Type B pancreatic cell (in vitro differentiated cells): ENCODE measurements at regions not wholly inside any gene's neighbourhood (a gene's known extent, or its start where the extent isn't known, plus 50 kb on each side); places are given as distances from the start of the nearest gene placed in this dataset.

Source experiments
- DNase-seq: peaks from one replicate; pipeline ENCODE4 v3.0.0; 2021; ENCODE audit warnings: mixed read lengths; ENCODE audit not compliant: unreplicated experiment; ENCODE audit errors: extremely low spot score
- H3K27ac Mint-ChIP-seq: 2 replicates; pipeline ENCODE4 v1.8.0; 2021; ENCODE audit warnings: mild to moderate bottlenecking, mixed read lengths
- H3K27me3 Mint-ChIP-seq: 2 replicates; pipeline ENCODE4 v1.8.0; 2021; ENCODE audit warnings: mixed read lengths
- H3K36me3 Mint-ChIP-seq: 2 replicates; pipeline ENCODE4 v1.8.0; 2021; ENCODE audit warnings: mixed read lengths
- H3K4me1 Mint-ChIP-seq: one replicate; pipeline ENCODE4 v1.8.0; 2021; ENCODE audit warnings: mixed read lengths; ENCODE audit not compliant: unreplicated experiment
- H3K4me3 Mint-ChIP-seq: 2 replicates; pipeline ENCODE4 v1.8.0; 2021; ENCODE audit warnings: mild to moderate bottlenecking, mixed read lengths
- H3K9me3 Mint-ChIP-seq: 2 replicates; pipeline ENCODE4 v1.8.0; 2021; ENCODE audit warnings: mixed read lengths
- TF ChIP-seq, protein P1 (sequence below): fragments of 200-600 bp; sonication (generic); conservative IDR thresholded peaks from 2 replicates; pipeline ENCODE4 v1.5.0; 2021; ENCODE audit warnings: antibody characterized with exemption, mild to moderate bottlenecking

DNA sequence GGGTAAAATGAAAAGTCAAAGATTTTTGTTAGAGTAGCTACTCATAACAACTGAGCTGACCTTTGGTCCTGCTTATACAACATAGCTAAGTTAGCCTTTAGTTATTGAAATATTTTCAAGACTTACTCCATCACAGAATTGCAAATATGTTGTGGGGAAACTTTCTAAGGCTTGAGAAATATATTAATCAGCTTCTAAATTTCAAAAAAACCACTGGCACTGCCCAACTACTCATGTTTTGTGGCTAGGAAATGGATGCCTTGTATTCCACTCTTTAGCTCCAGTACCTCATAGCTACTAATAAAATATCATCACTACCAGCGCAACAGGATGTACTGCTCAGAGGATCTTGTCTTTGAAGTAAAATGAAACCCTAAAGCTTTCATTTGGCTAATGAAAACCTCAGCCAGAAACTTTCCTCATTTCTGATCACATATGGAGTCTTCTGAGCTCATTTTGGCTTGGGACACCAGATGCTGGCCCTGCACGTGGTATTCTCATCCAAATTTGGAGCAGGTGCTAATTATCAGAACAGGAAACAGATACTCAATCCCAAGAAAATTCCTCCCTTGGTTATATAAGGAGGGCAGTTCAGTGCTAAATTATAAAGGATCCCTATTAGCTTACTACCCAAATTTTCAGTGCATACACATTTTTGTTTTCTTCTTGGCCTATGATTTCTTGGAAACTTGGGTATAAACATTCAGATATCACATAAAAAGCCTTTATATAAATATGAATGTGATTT is 690.7 kb downstream of the ADGRL2 start:
- Mint-ChIP-seq H3K9me3 (peaks cover 13% of the 10 kb centered on the region), H3K27me3 (no peaks in the 10 kb centered on the region), H3K4me3 (no peak overlapping the region), H3K36me3 (no peaks in the 10 kb centered on the region), H3K4me1 (peaks cover 5% of the 10 kb centered on the region), H3K27ac (no peak overlapping the region)
- no peak for DNase-seq
- TF ChIP-seq, protein P1, sequence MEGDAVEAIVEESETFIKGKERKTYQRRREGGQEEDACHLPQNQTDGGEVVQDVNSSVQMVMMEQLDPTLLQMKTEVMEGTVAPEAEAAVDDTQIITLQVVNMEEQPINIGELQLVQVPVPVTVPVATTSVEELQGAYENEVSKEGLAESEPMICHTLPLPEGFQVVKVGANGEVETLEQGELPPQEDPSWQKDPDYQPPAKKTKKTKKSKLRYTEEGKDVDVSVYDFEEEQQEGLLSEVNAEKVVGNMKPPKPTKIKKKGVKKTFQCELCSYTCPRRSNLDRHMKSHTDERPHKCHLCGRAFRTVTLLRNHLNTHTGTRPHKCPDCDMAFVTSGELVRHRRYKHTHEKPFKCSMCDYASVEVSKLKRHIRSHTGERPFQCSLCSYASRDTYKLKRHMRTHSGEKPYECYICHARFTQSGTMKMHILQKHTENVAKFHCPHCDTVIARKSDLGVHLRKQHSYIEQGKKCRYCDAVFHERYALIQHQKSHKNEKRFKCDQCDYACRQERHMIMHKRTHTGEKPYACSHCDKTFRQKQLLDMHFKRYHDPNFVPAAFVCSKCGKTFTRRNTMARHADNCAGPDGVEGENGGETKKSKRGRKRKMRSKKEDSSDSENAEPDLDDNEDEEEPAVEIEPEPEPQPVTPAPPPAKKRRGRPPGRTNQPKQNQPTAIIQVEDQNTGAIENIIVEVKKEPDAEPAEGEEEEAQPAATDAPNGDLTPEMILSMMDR, result no peak

- TF ChIP-seq, protein P1, result no peak
- H3K4me1 Mint-ChIP-seq, result peaks cover 14% of the 10 kb centered on the region
- no peaks in the 10 kb centered on the region for H3K36me3 Mint-ChIP-seq
- no peaks in the 10 kb centered on the region for H3K9me3 Mint-ChIP-seq
- no peak for DNase-seq
- no peaks in the 10 kb centered on the region for H3K27me3 Mint-ChIP-seq
- H3K4me3 Mint-ChIP-seq, result no peak overlapping the region
- H3K27ac Mint-ChIP-seq, result no peak overlapping the region
These were observed 687.0 kb downstream of the ADGRL2 start for GRCh38 chr1:82487778-82488177.

- Mint-ChIP-seq H3K27ac (no peak overlapping the region), H3K4me1 (peaks cover 10% of the 10 kb centered on the region), H3K36me3 (no peaks in the 10 kb centered on the region), H3K4me3 (no peak overlapping the region), H3K27me3 (no peaks in the 10 kb centered on the region), H3K9me3 (no peaks in the 10 kb centered on the region)
- no peak for DNase-seq
- TF ChIP-seq, protein P1, result no peak
These were observed 686.2 kb downstream of the ADGRL2 start for GRCh38 chr1:82486969-82487368.

- H3K36me3 Mint-ChIP-seq, result no peaks in the 10 kb centered on the region
- no peaks in the 10 kb centered on the region for H3K9me3 Mint-ChIP-seq
- no peak for DNase-seq
- H3K4me3 Mint-ChIP-seq, result no peak overlapping the region
- TF ChIP-seq, protein P1, result no peak
- H3K27ac Mint-ChIP-seq, result no peak overlapping the region
- H3K27me3 Mint-ChIP-seq, result no peaks in the 10 kb centered on the region
- H3K4me1 Mint-ChIP-seq, result peaks cover 9% of the 10 kb centered on the region
These were observed 685.7 kb downstream of the ADGRL2 start for GRCh38 chr1:82486468-82486867.

DNA sequence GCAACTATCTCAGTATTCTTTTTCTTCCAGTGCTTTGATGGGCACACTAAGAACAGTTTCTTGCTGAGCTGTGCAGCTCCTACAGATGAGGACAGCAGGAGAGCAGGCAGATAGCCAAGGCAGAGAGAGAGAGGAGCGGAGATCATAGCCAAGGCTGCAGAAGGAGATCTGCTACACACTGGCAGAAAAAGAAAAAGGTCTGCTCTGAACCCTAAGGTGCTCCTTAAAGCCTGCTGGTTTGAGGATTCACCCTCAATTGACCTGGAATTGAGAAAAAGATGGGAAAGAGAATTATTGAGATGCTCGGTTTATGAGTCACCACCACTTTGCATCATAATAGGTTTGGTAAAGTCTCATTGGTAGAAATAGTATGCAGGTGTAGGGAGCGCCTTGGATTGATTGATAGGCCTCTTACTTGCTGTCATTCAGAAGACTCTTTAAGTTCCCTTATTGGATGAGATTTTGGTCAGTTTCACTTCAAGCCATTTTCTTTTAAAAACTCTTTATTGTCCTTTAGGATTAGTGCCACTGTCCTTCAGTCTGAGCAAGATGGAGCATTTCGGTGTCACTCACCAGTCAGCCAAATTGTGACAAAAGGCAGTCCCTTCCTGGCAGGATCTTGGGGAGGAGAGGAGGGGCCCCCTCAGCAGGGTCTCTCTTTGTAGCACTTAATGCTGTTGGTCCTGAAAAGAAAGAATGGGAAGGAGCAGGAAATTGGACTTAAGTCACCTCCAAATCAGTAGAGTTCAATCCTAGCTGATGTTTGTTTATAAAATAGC is 685.0 kb downstream of the ADGRL2 start:
- no peak for DNase-seq
- TF ChIP-seq, protein P1, result no peak
- H3K4me3 Mint-ChIP-seq, result peak overlapping the region; percentile 29
- no peaks in the 10 kb centered on the region for H3K27me3 Mint-ChIP-seq
- peaks cover 9% of the 10 kb centered on the region for H3K4me1 Mint-ChIP-seq
- H3K27ac Mint-ChIP-seq, result peak overlapping the region; percentile 74
- H3K36me3 Mint-ChIP-seq, result no peaks in the 10 kb centered on the region
- H3K9me3 Mint-ChIP-seq, result no peaks in the 10 kb centered on the region
